HG03196 (cell line): ENCODE measurements at regions not wholly inside any gene's neighbourhood (a gene's known extent, or its start where the extent isn't known, plus 50 kb on each side); places are given as distances from the start of the nearest gene placed in this dataset.
A peak's percentile ranks its signal among the peaks of the same experiment; 100 is the strongest.

Experiments used
- ATAC-seq: cut with Tn5 transposase; IDR thresholded peaks from one replicate; pipeline ENCODE4 v1.9.1; 2021; ENCODE audit not compliant: unreplicated experiment

GRCh38 chr4:136862653-136863052, 669.6 kb downstream of the PCDH18 start:
- ATAC-seq = no peak

- no peak for ATAC-seq
Measured at GRCh38 chr4:136861091-136861490, 671.2 kb downstream of the PCDH18 start.

- no peak for ATAC-seq
Measured at GRCh38 chr4:136858903-136859302, 673.4 kb downstream of the PCDH18 start.

GRCh38 chr4:136855886-136856285, 676.4 kb downstream of the PCDH18 start:
- no peak for ATAC-seq

- no peak for ATAC-seq
Measured at GRCh38 chr4:136850446-136850845, 681.8 kb downstream of the PCDH18 start.

GRCh38 chr4:136847881-136848621, 684.2 kb downstream of the PCDH18 start:
- no peak for ATAC-seq

GRCh38 chr4:136841526-136841925, 690.8 kb downstream of the PCDH18 start:
- ATAC-seq = peak; percentile 72

GRCh38 chr4:136838607-136839006, 693.7 kb downstream of the PCDH18 start:
- ATAC-seq = no peak

GRCh38 chr4:136831553-136831952, 700.7 kb downstream of the PCDH18 start:
- ATAC-seq = no peak

GRCh38 chr4:136829280-136829679, 703.0 kb downstream of the PCDH18 start:
- no peak for ATAC-seq

GRCh38 chr4:136823020-136823419, 709.3 kb downstream of the PCDH18 start:
- no peak for ATAC-seq

GRCh38 chr4:136818811-136819330, 713.4 kb downstream of the PCDH18 start:
- ATAC-seq = no peak

GRCh38 chr4:136812100-136812880, 720.0 kb downstream of the PCDH18 start:
- ATAC-seq = no peak

- no peak for ATAC-seq
Measured at GRCh38 chr4:136811496-136812077, 720.7 kb downstream of the PCDH18 start.

- ATAC-seq = no peak
Measured at GRCh38 chr4:136810626-136811025, 721.7 kb downstream of the PCDH18 start.

- ATAC-seq = no peak
Measured at GRCh38 chr4:136806844-136807243, 725.5 kb downstream of the PCDH18 start.

GRCh38 chr4:136805617-136806016, 726.7 kb downstream of the PCDH18 start:
- no peak for ATAC-seq

GRCh38 chr4:136803433-136803832, 728.9 kb downstream of the PCDH18 start:
- no peak for ATAC-seq

GRCh38 chr4:136800248-136800647, 732.0 kb downstream of the PCDH18 start:
- ATAC-seq = no peak

- no peak for ATAC-seq
Measured at GRCh38 chr4:136796953-136797352, 735.3 kb downstream of the PCDH18 start.

GRCh38 chr4:136793848-136794247, 738.4 kb downstream of the PCDH18 start:
- no peak for ATAC-seq

GRCh38 chr4:136784326-136784725, 748.0 kb downstream of the PCDH18 start:
- no peak for ATAC-seq
